Vagina (tissue), 2 donors: ENCODE measurements at regions not wholly inside any gene's neighbourhood (a gene's known extent, or its start where the extent isn't known, plus 50 kb on each side); places are given as distances from the start of the nearest gene placed in this dataset.

Experiments
- DNase-seq, 2 donors: peaks; one replicate each; pipeline ENCODE4 v3.0.0-alpha.2; 2017; ENCODE audit errors: extremely low spot score in 2 of 2
- H3K27ac ChIP-seq: fragments of 200-600 bp; sonication (generic); one replicate; pipeline ENCODE4 v1.5.1; 2019
- H3K27me3 ChIP-seq: fragments of 200-600 bp; sonication (generic); one replicate; pipeline ENCODE4 v1.5.1; 2019
- H3K36me3 ChIP-seq, 2 donors: fragments of 200-600 bp; sonication (generic); one replicate each; pipeline ENCODE4 v1.5.1; 2017 to 2019
- H3K4me1 ChIP-seq: fragments of 200-600 bp; sonication (generic); one replicate; pipeline ENCODE4 v1.5.1; 2019
- H3K4me3 ChIP-seq, 2 donors: fragments of 200-600 bp; sonication (generic); 1 replicate in 1 of 2; 2 replicates in 1 of 2; pipeline ENCODE4 v1.5.1; 2016 to 2019
- H3K9me3 ChIP-seq: fragments of 200-600 bp; sonication (generic); one replicate; pipeline ENCODE4 v1.5.1; 2019
- POLR2A ChIP-seq, 2 donors: fragments of 450-650 bp; IDR thresholded peaks; one replicate each; pipeline ENCODE4 v1.6.1; 2017; ENCODE audit warnings: antibody characterized with exemption in 2 of 2, mild to moderate bottlenecking in 2 of 2, moderate library complexity in 2 of 2
- POLR2AphosphoS5 ChIP-seq, 2 donors: sonication (generic); formaldehyde crosslinking; IDR thresholded peaks; one replicate each; pipeline ENCODE4 v1.9.0; 2017; ENCODE audit warnings: antibody characterized with exemption in 2 of 2, mild to moderate bottlenecking in 2 of 2, low read depth in 1 of 2; ENCODE audit not compliant: insufficient read depth in 1 of 2
- intact Hi-C: fragments of 100-400 bp; cut with DNase I; formaldehyde crosslinking; loops from one replicate; pipeline ENCODE4 v1.15.1; 2023
- TF ChIP-seq, protein P1 (sequence below), 3 experiments: fragments of 450-650 bp in 2 of 3; fragments of 200-600 bp in 1 of 3; sonication (generic) in 1 of 3; IDR thresholded peaks; one replicate each; pipeline ENCODE4 v1.5.1; 2017 to 2019; ENCODE audit warnings: antibody characterized with exemption in 3 of 3, mild to moderate bottlenecking in 2 of 3, moderate library complexity in 2 of 3

DNA sequence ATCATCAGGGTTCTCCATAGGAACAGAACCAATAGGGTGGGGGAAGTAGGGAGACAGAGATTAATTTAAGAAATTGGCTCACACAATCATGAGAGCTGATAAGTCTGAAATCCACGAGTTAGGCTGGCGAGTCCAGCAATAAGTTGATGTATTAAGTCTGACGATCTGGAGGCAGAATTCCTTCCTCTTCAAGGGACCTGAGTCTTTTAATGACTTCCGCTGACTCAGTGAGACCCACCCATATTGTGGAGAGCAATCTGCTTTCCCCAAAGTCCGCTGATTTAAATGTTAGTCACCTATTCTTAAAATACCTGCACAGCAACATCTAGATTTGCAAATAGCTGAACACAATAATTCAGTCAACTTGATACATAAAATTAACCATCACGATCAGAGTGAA is 97.8 kb downstream of the SPTSSA start:
- H3K27me3 ChIP-seq, result no peaks in the 10 kb centered on the region
- peak overlapping the region; percentile 35 for H3K27ac ChIP-seq

DNA sequence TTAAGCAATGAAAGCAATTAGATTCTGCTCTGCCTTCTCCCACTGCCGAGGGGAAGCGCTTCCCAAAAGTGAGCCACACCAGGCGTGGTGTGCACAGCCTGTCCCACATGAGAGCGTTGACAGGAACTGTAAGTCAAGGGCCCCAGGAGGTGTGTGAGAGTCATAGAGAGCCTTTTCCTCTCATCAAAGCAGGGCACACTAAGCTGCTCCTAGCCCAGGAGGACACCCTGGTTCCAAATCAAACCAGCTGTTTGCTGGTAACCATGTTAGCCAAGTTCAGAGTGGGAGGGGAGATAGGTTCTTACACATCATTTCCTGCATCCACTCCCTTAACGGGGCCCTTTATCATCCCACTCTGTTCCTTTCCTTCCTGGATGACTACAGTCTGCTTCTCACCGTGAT is 98.3 kb downstream of the SPTSSA start:
- Histone ChIP-seq H3K27ac (peak overlapping the region; percentile 35), H3K36me3 (no peaks in the 10 kb centered on the region), H3K9me3 (no peaks in the 10 kb centered on the region), H3K27me3 (no peaks in the 10 kb centered on the region), H3K4me1 (peaks cover 48% of the 10 kb centered on the region), H3K4me3 (no peak overlapping the region)
- no peak for TF ChIP-seq POLR2AphosphoS5 (IDR thresholded peaks at IDR 0.05; ENCODE audit: insufficient read depth in 1 of 2, low read depth in 1 of 2)
- TF ChIP-seq, protein P1, sequence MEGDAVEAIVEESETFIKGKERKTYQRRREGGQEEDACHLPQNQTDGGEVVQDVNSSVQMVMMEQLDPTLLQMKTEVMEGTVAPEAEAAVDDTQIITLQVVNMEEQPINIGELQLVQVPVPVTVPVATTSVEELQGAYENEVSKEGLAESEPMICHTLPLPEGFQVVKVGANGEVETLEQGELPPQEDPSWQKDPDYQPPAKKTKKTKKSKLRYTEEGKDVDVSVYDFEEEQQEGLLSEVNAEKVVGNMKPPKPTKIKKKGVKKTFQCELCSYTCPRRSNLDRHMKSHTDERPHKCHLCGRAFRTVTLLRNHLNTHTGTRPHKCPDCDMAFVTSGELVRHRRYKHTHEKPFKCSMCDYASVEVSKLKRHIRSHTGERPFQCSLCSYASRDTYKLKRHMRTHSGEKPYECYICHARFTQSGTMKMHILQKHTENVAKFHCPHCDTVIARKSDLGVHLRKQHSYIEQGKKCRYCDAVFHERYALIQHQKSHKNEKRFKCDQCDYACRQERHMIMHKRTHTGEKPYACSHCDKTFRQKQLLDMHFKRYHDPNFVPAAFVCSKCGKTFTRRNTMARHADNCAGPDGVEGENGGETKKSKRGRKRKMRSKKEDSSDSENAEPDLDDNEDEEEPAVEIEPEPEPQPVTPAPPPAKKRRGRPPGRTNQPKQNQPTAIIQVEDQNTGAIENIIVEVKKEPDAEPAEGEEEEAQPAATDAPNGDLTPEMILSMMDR (IDR thresholded peaks at IDR 0.05), result no peak
- TF ChIP-seq POLR2A (IDR thresholded peaks at IDR 0.05), result no peak
- DNase-seq, result no peak
- intact Hi-C loops, result no loop called here

More for the DNA sequence above, 97.8 kb downstream of the SPTSSA start:
- TF ChIP-seq POLR2AphosphoS5 (IDR thresholded peaks at IDR 0.05; ENCODE audit: insufficient read depth in 1 of 2, low read depth in 1 of 2), result peak in 1 of 2 donors; percentile 15
- no peak for TF ChIP-seq POLR2A (IDR thresholded peaks at IDR 0.05)
- TF ChIP-seq, protein P1 (IDR thresholded peaks at IDR 0.05), result no peak
- no peak for DNase-seq
- intact Hi-C loops, result no loop called here
- no peak overlapping the region for H3K4me3 ChIP-seq
- H3K36me3 ChIP-seq, result no peaks in the 10 kb centered on the region
- peaks cover 52% of the 10 kb centered on the region for H3K4me1 ChIP-seq
- H3K9me3 ChIP-seq, result no peaks in the 10 kb centered on the region

DNA sequence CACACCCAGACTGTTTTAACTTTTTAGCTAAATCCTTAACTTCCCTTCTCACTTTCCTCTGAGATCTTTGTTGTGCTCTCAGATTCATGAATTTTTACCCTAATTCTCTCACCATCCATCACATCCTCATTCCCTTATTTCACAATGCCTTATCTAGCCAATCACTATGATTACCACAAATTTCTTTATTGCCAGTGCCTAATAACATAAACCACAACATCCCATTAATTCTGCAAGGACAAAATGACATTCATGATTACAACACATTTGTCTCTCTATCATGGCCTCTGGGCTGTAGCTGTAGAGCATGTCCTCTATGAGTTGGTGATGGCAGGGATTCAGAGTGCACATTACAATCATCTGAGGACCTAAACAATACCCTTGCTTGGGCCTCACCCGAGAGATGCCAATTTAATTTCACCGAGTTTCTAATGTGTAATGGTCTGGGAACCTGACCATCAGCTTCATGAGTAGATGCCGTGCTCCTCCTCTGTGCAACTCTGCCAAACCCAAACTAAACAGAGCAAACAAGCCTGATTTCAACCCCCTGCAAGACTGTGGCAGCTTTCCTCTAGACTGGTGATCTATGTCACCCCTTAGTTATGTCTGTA is 99.3 kb downstream of the SPTSSA start:
- Histone ChIP-seq H3K9me3 (no peaks in the 10 kb centered on the region), H3K36me3 (no peaks in the 10 kb centered on the region), H3K4me1 (peaks cover 38% of the 10 kb centered on the region), H3K27me3 (no peaks in the 10 kb centered on the region), H3K27ac (peak overlapping the region; percentile 35), H3K4me3 (no peak overlapping the region)
- TF ChIP-seq POLR2A (IDR thresholded peaks at IDR 0.05) (no peak), POLR2AphosphoS5 (IDR thresholded peaks at IDR 0.05; ENCODE audit: insufficient read depth in 1 of 2, low read depth in 1 of 2) (peak in 1 of 2 donors; percentile 39)
- intact Hi-C loops, result no loop called here
- peak in 1 of 2 donors; percentile 93 for DNase-seq

DNA sequence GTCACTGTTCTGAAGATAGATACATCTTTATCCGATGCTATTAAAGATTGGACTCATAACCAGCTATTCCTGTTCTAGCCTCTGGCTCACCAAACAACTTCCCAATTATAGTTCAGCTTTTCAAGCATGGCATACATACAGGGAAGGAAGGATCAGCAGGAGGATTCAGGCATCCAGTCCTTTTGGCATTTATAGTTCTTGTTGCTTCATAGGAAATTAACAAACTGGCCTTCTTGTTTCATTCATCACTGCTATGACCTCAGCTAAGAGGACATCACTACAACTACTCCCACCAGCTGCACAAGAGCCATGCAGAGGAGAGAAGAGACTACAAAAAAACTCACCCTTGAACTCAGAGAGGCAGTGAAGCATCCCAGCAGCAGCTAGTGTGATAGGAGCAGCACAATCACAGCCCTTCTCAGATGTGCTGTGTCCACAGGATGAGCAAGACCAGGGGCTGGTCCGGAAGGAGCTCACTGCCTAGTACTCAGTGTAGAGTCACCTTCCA is 100.5 kb downstream of the SPTSSA start:
- intact Hi-C loops, result no loop called here
- Histone ChIP-seq H3K4me1 (peaks cover 32% of the 10 kb centered on the region), H3K9me3 (no peaks in the 10 kb centered on the region), H3K36me3 (no peaks in the 10 kb centered on the region), H3K4me3 (no peak overlapping the region), H3K27ac (peak overlapping the region; percentile 31), H3K27me3 (no peaks in the 10 kb centered on the region)
- TF ChIP-seq, protein P1 (IDR thresholded peaks at IDR 0.05), result no peak
- TF ChIP-seq POLR2AphosphoS5 (IDR thresholded peaks at IDR 0.05; ENCODE audit: insufficient read depth in 1 of 2, low read depth in 1 of 2), result peak; percentile 12 to 48
- peak in 1 of 2 donors; percentile 94 for DNase-seq

DNA sequence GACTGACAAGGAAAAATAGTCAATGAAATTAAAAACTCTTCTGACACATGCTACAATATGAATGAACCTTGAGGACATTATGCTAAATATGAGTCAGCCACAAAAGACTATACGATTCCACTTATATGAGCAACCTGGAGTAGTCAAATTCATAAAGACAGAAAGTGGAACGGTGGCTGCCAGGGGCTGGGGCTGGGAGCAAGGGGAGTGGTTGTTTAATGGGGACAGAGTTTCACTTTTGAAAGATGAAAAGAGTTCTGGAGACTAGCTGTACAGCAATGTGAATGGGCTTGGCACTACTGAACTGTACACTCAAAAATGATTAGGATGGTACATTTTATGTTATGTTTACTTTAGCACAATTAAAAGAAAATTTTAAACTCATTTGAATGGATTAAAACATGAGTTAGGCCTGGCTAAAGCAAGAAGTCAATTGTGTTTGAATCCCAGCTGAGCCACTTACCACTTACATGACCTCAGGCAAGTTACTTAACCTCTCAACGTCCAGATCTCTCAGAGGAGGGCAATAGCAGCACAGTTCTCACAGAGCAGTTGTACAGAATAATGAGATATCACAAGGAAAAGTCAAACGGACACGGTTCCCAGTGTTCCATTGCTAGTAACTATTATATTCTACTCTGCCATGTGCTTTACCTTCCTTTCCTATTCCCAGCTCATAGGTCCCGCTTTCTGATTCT is 102.5 kb downstream of the SPTSSA start:
- no peak overlapping the region for H3K4me3 ChIP-seq
- no peaks in the 10 kb centered on the region for H3K27me3 ChIP-seq
- no peak overlapping the region for H3K27ac ChIP-seq
- H3K36me3 ChIP-seq, result no peaks in the 10 kb centered on the region
- H3K4me1 ChIP-seq, result peaks cover 42% of the 10 kb centered on the region
- H3K9me3 ChIP-seq, result no peaks in the 10 kb centered on the region
- no peak for TF ChIP-seq POLR2AphosphoS5 (IDR thresholded peaks at IDR 0.05; ENCODE audit: insufficient read depth in 1 of 2, low read depth in 1 of 2)
- TF ChIP-seq, protein P1 (IDR thresholded peaks at IDR 0.05), result no peak
- TF ChIP-seq POLR2A (IDR thresholded peaks at IDR 0.05), result no peak
- intact Hi-C loops, result no loop called here
- DNase-seq, result no peak
